Astrocyte of the cerebellum (primary cell): ENCODE measurements at regions not wholly inside any gene's neighbourhood (a gene's known extent, or its start where the extent isn't known, plus 50 kb on each side); places are given as distances from the start of the nearest gene placed in this dataset.

ENCODE experiments used
- DNase-seq: peaks from one replicate; pipeline ENCODE4 v3.0.0-alpha.2; 2011; ENCODE audit warnings: low read depth
- H3K4me3 ChIP-seq: 2 replicates; pipeline ENCODE4 v1.5.1; 2011; ENCODE audit warnings: mild to moderate bottlenecking, low read depth, low read length, moderate library complexity
- in situ Hi-C: cut with HindIII; loops from 2 replicates; pipeline ENCODE4 v1.10.0; 2017; ENCODE audit warnings: low sequenced_read_pairs
- TF ChIP-seq, protein P1 (sequence below): IDR thresholded peaks from 2 replicates; pipeline ENCODE4 v1.5.1; 2012; ENCODE audit warnings: low read length, low read depth, moderate library complexity, mild to moderate bottlenecking; ENCODE audit errors: missing control alignments

DNA sequence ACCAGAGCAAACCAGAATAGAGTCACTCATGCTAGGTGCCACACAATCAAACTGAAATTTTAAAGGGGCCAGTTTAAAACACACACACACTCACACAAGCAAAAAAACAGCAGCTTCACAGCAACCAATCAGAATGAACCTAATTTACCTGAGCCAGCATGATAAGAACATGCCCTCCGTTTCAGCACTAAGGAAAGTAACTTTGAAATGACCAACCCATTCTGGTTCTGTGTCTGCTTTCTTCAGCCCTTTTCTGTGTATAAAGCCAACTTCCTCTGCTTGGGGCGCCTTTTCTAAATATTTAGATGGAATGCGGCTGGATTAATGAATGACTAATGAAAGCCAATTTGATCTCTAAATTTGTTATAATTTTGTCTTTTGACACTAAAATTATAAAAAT lies 629.1 kb downstream of the ZEB2 start:
- no peak for DNase-seq
- TF ChIP-seq, protein P1, sequence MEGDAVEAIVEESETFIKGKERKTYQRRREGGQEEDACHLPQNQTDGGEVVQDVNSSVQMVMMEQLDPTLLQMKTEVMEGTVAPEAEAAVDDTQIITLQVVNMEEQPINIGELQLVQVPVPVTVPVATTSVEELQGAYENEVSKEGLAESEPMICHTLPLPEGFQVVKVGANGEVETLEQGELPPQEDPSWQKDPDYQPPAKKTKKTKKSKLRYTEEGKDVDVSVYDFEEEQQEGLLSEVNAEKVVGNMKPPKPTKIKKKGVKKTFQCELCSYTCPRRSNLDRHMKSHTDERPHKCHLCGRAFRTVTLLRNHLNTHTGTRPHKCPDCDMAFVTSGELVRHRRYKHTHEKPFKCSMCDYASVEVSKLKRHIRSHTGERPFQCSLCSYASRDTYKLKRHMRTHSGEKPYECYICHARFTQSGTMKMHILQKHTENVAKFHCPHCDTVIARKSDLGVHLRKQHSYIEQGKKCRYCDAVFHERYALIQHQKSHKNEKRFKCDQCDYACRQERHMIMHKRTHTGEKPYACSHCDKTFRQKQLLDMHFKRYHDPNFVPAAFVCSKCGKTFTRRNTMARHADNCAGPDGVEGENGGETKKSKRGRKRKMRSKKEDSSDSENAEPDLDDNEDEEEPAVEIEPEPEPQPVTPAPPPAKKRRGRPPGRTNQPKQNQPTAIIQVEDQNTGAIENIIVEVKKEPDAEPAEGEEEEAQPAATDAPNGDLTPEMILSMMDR: no peak
- in situ Hi-C loops: no loop called here
- no peak overlapping the region for H3K4me3 ChIP-seq

DNA sequence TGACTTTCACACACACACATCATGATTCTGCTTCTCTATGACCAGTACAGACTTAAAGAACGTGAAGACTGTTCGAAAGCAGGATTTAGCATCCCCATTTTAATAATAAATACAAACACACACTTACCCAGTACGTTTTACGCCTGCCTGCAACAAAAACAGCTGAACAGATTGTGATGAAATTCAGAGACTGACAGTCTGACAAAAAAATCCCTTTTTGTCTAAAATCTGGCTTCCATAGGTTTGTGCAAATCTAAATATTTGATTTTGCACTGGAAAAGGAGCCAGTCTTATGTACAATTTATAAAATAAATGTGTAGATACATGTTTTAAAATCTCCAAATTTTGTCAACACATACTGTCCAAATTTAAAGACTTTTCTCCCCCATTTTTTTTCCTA lies 630.7 kb downstream of the ZEB2 start:
- no peak for DNase-seq

GRCh38 chr2:143885461-143885860 lies 634.5 kb downstream of the ZEB2 start:
- no peak overlapping the region for H3K4me3 ChIP-seq
- TF ChIP-seq, protein P1: no peak
- no peak for DNase-seq
- in situ Hi-C loops: no loop called here

More for the DNA sequence above, 630.7 kb downstream of the ZEB2 start:
- in situ Hi-C loops: no loop called here
- H3K4me3 ChIP-seq: no peak overlapping the region
- TF ChIP-seq, protein P1: no peak

- no peak for DNase-seq
- in situ Hi-C loops: no loop called here
- H3K4me3 ChIP-seq: no peak overlapping the region
- TF ChIP-seq, protein P1: no peak
These were observed 638.7 kb downstream of the ZEB2 start for GRCh38 chr2:143881246-143881645.

GRCh38 chr2:143877876-143878530 lies 641.9 kb downstream of the ZEB2 start:
- in situ Hi-C loops: no loop called here
- TF ChIP-seq, protein P1: no peak
- no peak for DNase-seq
- H3K4me3 ChIP-seq: no peak overlapping the region

DNA sequence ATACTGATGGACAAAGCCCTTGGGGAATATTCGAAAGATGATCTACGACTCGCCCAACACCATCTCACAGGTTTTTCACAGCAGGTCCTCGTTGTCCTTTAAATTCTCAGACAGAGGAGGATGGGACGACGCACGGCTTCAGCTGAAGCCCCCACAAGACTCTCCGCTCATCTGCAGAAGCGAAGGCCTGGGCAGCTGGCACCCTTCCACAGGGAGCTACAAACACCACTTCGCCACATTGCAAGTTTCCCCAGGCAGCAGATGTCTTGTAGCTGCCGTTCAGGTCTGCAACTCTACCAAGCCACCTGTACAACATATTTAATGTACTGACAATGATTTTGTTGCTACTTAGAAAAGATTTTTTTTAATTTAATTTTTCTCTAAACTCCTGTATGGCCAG lies 642.9 kb downstream of the ZEB2 start:
- TF ChIP-seq, protein P1: no peak
- H3K4me3 ChIP-seq: no peak overlapping the region
- DNase-seq: no peak
- in situ Hi-C loops: no loop called here
